HEK293T (cell line): ENCODE measurements at regions not wholly inside any gene's neighbourhood (a gene's known extent, or its start where the extent isn't known, plus 50 kb on each side); places are given as distances from the start of the nearest gene placed in this dataset.
"Not testable (repeated sequence)": the region's sequence is repeated elsewhere in the genome, so short reads cannot be mapped to it uniquely, and the experiment has no call there.

Source experiments
- CTCF ChIA-PET: fragments of 350-600 bp; formaldehyde crosslinking; extraction: SDS; loops from one replicate; lab custom pipeline; 2021; ENCODE audit warnings: antibody characterized with exemption, inconsistent platforms; lab: Yijun Ruan, JAX
- POLR2A ChIA-PET: fragments of 350-600 bp; formaldehyde crosslinking; extraction: SDS; loops from one replicate; lab custom pipeline; 2020; ENCODE audit warnings: antibody characterized with exemption, inconsistent platforms; lab: Yijun Ruan, JAX
- DNase-seq: peaks from one replicate; pipeline ENCODE4 v3.0.0; 2012; ENCODE audit warnings: mixed read lengths; ENCODE audit errors: extremely low spot score
- ARNT ChIP-seq: fragments of 450-650 bp; IDR thresholded peaks from 2 replicates; pipeline ENCODE4 v1.6.1; 2017; ENCODE audit warnings: mild to moderate bottlenecking
- BHLHE40 ChIP-seq: fragments of 450-650 bp; IDR thresholded peaks from 2 replicates; pipeline ENCODE4 v1.6.1; 2016; ENCODE audit warnings: mild to moderate bottlenecking, moderate library complexity, borderline replicate concordance
- CTBP1 ChIP-seq: fragments of 450-650 bp; IDR thresholded peaks from 2 replicates; pipeline ENCODE4 v1.6.1; 2016; ENCODE audit warnings: borderline replicate concordance
- ELF4 ChIP-seq: fragments of 450-650 bp; IDR thresholded peaks from 2 replicates; pipeline ENCODE4 v1.6.1; 2017; ENCODE audit warnings: antibody characterized with exemption
- FOXA1 ChIP-seq: fragments of 450-650 bp; IDR thresholded peaks from 2 replicates; pipeline ENCODE4 v1.6.1; 2016; ENCODE audit warnings: mild to moderate bottlenecking
- FOXK2 ChIP-seq: fragments of 450-650 bp; IDR thresholded peaks from 2 replicates; pipeline ENCODE4 v1.6.1; 2016; ENCODE audit warnings: mild to moderate bottlenecking
- FOXM1 ChIP-seq: fragments of 450-650 bp; IDR thresholded peaks from 2 replicates; pipeline ENCODE4 v1.6.1; 2017; ENCODE audit warnings: mild to moderate bottlenecking, borderline replicate concordance
- HDGF ChIP-seq: fragments of 450-650 bp; IDR thresholded peaks from 2 replicates; pipeline ENCODE4 v1.6.1; 2017; ENCODE audit warnings: antibody characterized with exemption, borderline replicate concordance
- L3MBTL2 ChIP-seq: fragments of 450-650 bp; conservative IDR thresholded peaks from 2 replicates; pipeline ENCODE4 v1.6.1; 2016; ENCODE audit warnings: mild to moderate bottlenecking
- LEF1 ChIP-seq: fragments of 450-650 bp; IDR thresholded peaks from 2 replicates; pipeline ENCODE4 v1.6.1; 2017; ENCODE audit warnings: mild to moderate bottlenecking, borderline replicate concordance
- NFRKB ChIP-seq: fragments of 450-650 bp; IDR thresholded peaks from 2 replicates; pipeline ENCODE4 v1.6.1; 2016; ENCODE audit warnings: mild to moderate bottlenecking, moderate library complexity
- SP1 ChIP-seq: fragments of 450-650 bp; IDR thresholded peaks from 2 replicates; pipeline ENCODE4 v1.6.1; 2017
- SUZ12 ChIP-seq: fragments of 450-650 bp; IDR thresholded peaks from 2 replicates; pipeline ENCODE4 v1.6.1; 2016; ENCODE audit warnings: mild to moderate bottlenecking
- TARDBP ChIP-seq: fragments of 450-650 bp; IDR thresholded peaks from 2 replicates; pipeline ENCODE4 v1.6.1; 2016
- ZNF384 ChIP-seq: fragments of 450-650 bp; IDR thresholded peaks from 2 replicates; pipeline ENCODE4 v1.6.1; 2016
- TF ChIP-seq, protein P1 (sequence below): fragments of 450-650 bp; IDR thresholded peaks from 2 replicates; pipeline ENCODE4 v1.6.1; 2016

DNA sequence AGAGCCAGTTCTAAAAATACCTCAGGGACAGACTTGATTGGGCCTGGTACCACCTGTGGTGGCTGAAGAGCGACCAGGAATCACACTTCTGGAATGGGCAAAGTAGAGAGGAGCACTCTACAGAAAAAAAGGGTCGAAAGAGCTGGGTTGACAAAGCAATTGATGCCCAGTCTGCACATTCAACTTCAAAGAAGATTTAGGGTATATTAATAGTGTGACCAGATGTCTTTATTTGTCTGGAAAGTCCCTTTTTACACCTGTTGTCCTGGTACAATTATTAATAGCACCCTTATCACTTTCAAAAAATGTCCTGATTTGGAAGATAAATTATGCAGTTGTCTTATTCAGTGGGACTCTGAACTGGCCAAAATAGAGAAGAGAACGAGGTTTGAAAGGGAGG, 137.5 kb downstream of the DYRK2 start:
- ChIA-PET POLR2A (no interaction called here), CTCF (no interaction called here)
- TF ChIP-seq, protein P1, sequence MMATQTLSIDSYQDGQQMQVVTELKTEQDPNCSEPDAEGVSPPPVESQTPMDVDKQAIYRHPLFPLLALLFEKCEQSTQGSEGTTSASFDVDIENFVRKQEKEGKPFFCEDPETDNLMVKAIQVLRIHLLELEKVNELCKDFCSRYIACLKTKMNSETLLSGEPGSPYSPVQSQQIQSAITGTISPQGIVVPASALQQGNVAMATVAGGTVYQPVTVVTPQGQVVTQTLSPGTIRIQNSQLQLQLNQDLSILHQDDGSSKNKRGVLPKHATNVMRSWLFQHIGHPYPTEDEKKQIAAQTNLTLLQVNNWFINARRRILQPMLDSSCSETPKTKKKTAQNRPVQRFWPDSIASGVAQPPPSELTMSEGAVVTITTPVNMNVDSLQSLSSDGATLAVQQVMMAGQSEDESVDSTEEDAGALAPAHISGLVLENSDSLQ, result no peak
- TF ChIP-seq NFRKB, result no peak
- no peak for TF ChIP-seq FOXM1
- no peak for TF ChIP-seq ZNF384
- TF ChIP-seq L3MBTL2, result no peak
- TF ChIP-seq ARNT, result no peak
- TF ChIP-seq FOXK2, result no peak
- TF ChIP-seq TARDBP, result no peak
- no peak for TF ChIP-seq LEF1
- no peak for TF ChIP-seq BHLHE40
- TF ChIP-seq ELF4, result no peak
- no peak for TF ChIP-seq HDGF
- TF ChIP-seq CTBP1, result no peak
- DNase-seq, result no peak

DNA sequence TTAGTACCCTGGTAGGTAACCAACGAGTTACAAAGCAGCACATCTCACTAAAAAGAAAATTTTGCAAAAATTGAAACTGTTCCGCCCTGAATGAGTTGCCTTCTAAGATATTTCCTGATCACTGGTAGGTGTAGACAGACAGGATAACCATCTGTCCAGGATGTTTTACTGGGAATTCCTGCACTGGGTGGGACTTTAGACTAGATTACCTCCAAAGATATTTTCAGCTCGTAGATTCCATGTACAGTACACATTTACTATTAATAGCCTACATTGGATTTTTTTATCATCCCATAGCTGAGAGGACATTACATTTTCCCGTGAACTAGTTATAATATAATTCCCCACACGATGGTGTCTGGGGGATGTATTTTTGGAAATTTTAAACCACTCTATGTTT, 139.6 kb downstream of the DYRK2 start:
- no peak for TF ChIP-seq FOXM1
- TF ChIP-seq, protein P1, result no peak
- TF ChIP-seq TARDBP, result no peak
- TF ChIP-seq CTBP1, result no peak
- TF ChIP-seq HDGF, result no peak
- TF ChIP-seq SUZ12, result no peak
- TF ChIP-seq BHLHE40, result no peak
- TF ChIP-seq ARNT, result no peak
- TF ChIP-seq LEF1, result no peak
- TF ChIP-seq FOXK2, result no peak
- TF ChIP-seq NFRKB, result no peak
- TF ChIP-seq SP1, result no peak
- no peak for TF ChIP-seq L3MBTL2
- TF ChIP-seq FOXA1, result no peak
- no peak for TF ChIP-seq ZNF384
- TF ChIP-seq ELF4, result no peak
- ChIA-PET CTCF (no interaction called here), POLR2A (no interaction called here)
- no peak for DNase-seq

DNA sequence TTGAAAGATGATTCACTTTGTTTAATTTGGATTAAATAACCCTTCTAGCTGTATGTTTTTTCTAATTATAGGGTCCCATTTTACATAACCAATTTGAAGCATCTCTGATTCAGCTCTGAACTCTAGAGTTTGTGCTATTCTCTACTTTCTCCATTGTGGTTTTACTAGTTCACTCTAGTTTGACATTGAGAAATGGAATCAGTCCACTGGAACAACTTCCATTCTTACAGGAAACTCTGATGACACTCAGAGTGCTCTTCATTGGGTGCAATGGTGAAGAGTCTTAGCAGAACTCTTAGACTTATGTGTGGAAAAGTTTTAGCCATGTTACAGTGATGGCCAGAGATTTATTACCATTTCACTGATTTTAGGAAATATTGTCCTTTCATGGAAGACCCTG, 140.7 kb downstream of the DYRK2 start:
- CTCF ChIA-PET, result no interaction called here
- POLR2A ChIA-PET, result no interaction called here
- no peak for TF ChIP-seq LEF1
- no peak for TF ChIP-seq SP1
- no peak for TF ChIP-seq ARNT
- no peak for TF ChIP-seq FOXM1
- TF ChIP-seq FOXA1, result no peak
- no peak for TF ChIP-seq HDGF
- TF ChIP-seq NFRKB, result no peak
- TF ChIP-seq L3MBTL2, result no peak
- DNase-seq, result no peak

DNA sequence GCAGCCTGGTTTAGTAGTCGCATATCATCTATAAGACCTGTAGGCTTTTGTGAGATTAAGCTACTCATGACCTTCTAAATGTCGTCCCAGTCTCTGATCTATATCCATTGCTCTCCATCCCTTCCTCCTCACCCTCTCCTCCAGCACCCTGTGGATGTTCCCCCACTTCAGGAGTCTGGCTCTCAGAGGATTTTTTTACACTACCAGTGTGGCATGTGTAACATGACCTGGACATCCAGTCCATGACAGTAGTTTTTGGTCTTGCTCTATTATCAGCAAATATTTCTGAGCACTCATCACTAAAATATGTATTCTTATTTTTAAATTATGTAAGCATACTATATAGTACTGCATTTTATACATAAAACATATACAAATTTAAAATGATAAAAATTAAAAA, 142.1 kb downstream of the DYRK2 start:
- CTCF ChIA-PET, result no interaction called here

DNA sequence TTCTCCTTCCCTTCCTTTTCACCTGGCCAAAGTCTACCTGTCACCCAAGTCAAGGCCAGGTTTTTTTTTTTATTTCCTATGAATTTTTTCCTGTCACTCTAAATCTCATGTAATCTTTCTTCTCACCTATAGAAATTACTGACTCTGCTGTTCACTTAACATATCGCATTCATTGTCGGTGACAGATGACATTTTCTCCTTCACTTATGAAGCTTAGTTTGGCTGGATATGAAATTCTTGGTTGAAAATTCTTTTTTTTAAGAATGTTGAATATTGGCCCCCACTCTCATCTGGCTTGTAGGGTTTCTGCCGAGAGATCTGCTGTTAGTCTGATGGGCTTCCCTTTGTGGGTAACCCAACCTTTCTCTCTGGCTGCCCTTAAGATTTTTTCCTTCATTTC, 142.8 kb downstream of the DYRK2 start:
- DNase-seq, CTCF ChIA-PET, POLR2A ChIA-PET: not testable (repeated sequence)

More for the DNA sequence above, 142.1 kb downstream of the DYRK2 start:
- no peak for DNase-seq
- TF ChIP-seq L3MBTL2 (no peak), LEF1 (no peak), ZNF384 (no peak), ARNT (no peak), NFRKB (no peak), SP1 (no peak), FOXA1 (no peak), BHLHE40 (no peak), TARDBP (no peak), ELF4 (no peak), HDGF (no peak), FOXM1 (no peak), CTBP1 (no peak), FOXK2 (no peak), SUZ12 (no peak)
- TF ChIP-seq, protein P1, result no peak
- POLR2A ChIA-PET, result no interaction called here

DNA sequence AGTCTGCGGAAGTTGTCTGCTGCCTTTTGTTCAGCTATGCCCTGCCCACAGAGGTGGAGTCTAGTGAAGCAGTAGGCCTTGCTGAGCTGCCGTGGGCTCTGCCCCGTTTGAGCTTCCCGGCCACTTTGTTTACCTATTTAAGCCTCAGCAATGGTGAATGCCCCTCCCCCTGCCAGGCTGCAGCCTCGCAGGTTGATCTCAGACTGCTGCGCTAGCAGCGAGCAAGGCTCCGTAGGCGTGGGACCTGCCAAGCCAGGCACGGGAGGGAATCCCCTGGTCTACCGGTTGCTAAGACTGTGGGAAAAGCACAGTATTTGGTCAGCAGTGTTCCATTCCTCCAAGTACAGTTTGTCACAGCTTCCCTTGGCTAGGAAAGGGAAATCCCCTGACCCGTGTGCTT, 143.6 kb downstream of the DYRK2 start:
- DNase-seq, result no peak
- TF ChIP-seq NFRKB (no peak), FOXA1 (no peak), TARDBP (no peak), L3MBTL2 (no peak), HDGF (no peak), LEF1 (no peak), ARNT (no peak), FOXK2 (no peak), SUZ12 (no peak), SP1 (no peak), CTBP1 (no peak), ELF4 (no peak), FOXM1 (no peak), ZNF384 (no peak), BHLHE40 (no peak)
- TF ChIP-seq, protein P1, result no peak
- ChIA-PET POLR2A (no interaction called here), CTCF (no interaction called here)
